MCF 10A (cell line): ENCODE measurements at regions not wholly inside any gene's neighbourhood (a gene's known extent, or its start where the extent isn't known, plus 50 kb on each side); places are given as distances from the start of the nearest gene placed in this dataset.

Source experiments
- BruUV-seq: library from RNA; stranded (reverse); fragments of 400-500 nt; replicated peaks from 2 replicates; lab custom pipeline; 2021; lab: Mats Ljungman, UMichigan
- CTCF ChIA-PET: fragments of 300-600 bp; sonication (Branson Sonifier 250); formaldehyde crosslinking; extraction: SDS; loops from one replicate; lab custom pipeline; 2021; ENCODE audit warnings: antibody characterized with exemption, inconsistent platforms; lab: Yijun Ruan, JAX
- POLR2A ChIA-PET: fragments of 300-600, 350-650 bp; sonication (Branson Sonifier 250); formaldehyde crosslinking; extraction: SDS; loops from one replicate; lab custom pipeline; 2020; ENCODE audit warnings: antibody characterized with exemption, inconsistent platforms; lab: Yijun Ruan, JAX
- DNase-seq: peaks from one replicate; pipeline ENCODE4 v3.0.0-alpha.2; 2018; ENCODE audit not compliant: unreplicated experiment
- H3K27ac Mint-ChIP-seq: one replicate; pipeline ENCODE4 v1.8.0; 2022; ENCODE audit warnings: mild to moderate bottlenecking, low read depth, mixed read lengths; ENCODE audit not compliant: unreplicated experiment
- H3K27me3 Mint-ChIP-seq: one replicate; pipeline ENCODE4 v1.8.0; 2022; ENCODE audit warnings: mixed read lengths; ENCODE audit not compliant: insufficient read depth, unreplicated experiment
- H3K36me3 Mint-ChIP-seq: one replicate; pipeline ENCODE4 v1.8.0; 2022; ENCODE audit warnings: mild to moderate bottlenecking, moderate library complexity, mixed read lengths; ENCODE audit not compliant: insufficient read depth, unreplicated experiment
- H3K4me1 Mint-ChIP-seq: one replicate; pipeline ENCODE4 v1.8.0; 2022; ENCODE audit warnings: mixed read lengths; ENCODE audit not compliant: insufficient read depth, unreplicated experiment
- H3K4me3 Mint-ChIP-seq: one replicate; pipeline ENCODE4 v1.8.0; 2022; ENCODE audit warnings: mild to moderate bottlenecking, moderate library complexity, mixed read lengths; ENCODE audit not compliant: unreplicated experiment
- H3K9me3 Mint-ChIP-seq: one replicate; pipeline ENCODE4 v1.8.0; 2022; ENCODE audit warnings: mixed read lengths; ENCODE audit not compliant: unreplicated experiment
- CTCF ChIP-seq: fragments of 200-600 bp; IDR thresholded peaks from one replicate; pipeline ENCODE4 v1.8.0; 2022; ENCODE audit warnings: antibody characterized with exemption, mild to moderate bottlenecking; ENCODE audit not compliant: unreplicated experiment
- intact Hi-C: fragments of 100-400 bp; cut with micrococcal nuclease; formaldehyde crosslinking; loops from 2 replicates; pipeline ENCODE4 v1.14.1; 2022

DNA sequence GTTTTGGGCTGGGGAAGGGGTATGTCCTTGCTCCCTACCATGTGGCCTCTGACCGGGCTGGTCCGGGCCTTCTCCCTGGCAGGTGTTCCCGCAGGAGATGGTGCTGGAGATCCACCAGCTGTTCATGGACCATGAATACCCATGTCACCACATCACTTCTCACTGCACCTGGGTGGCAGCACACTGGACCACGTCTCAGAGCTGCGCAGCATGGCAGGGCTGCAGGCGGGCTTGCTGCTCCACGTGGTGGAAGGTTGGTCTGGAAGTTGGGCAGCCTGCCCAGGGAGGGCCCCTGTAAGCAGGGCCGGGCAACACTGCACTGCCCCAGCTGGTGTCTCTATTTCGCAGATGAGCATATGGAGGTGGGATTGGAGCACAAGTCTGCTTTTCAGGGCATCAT, 169.5 kb upstream of the ZNF267 start:
- DNase-seq: no peak
- POLR2A ChIA-PET: interaction anchor here (0.6 to 1.1 kb wide), 3 partner anchors 9 to 494 kb away, joined by 3 to 4 read pairs (median 3); a partner anchor contains a TSS
- Mint-ChIP-seq H3K4me1 (peaks cover 11% of the 10 kb centered on the region), H3K36me3 (peaks cover 33% of the 10 kb centered on the region), H3K27ac (no peak overlapping the region), H3K27me3 (no peaks in the 10 kb centered on the region), H3K4me3 (no peak overlapping the region), H3K9me3 (no peaks in the 10 kb centered on the region)
- TF ChIP-seq CTCF: no peak
- intact Hi-C loops: no loop called here
- no TSS peak for BruUV-seq
- CTCF ChIA-PET: interaction anchor here (0.6 kb wide), 1 partner anchor 245 kb away, joined by 3 read pairs; the partner anchor contains the start of gene ARMC5

DNA sequence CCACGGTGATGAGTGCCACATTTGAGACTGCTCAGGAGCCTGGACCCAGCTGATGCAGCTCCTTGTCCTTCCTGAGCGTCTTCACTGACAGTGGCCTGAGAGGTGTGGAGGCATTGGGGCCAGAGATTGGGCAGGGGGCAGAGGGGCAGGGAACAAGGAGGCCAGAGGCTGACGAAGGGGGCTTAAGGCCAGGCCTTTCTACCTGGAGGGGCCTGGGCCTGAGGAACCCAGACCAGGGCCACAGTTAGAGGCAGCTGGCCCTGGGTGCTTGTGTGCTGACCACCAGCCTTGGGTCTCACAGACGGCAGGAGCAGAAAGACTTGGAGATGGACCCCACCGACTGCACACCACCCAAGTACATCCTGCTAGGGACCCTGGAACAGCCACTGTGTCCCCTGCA, 168.2 kb upstream of the ZNF267 start:
- CTCF ChIA-PET: interaction anchor here (0.7 kb wide), 1 partner anchor 610 kb away, joined by 4 read pairs; no protein-coding TSS in a partner anchor
- no peak for TF ChIP-seq CTCF
- DNase-seq: no peak
- no TSS peak for BruUV-seq
- Mint-ChIP-seq H3K36me3 (peaks cover 33% of the 10 kb centered on the region), H3K27ac (no peak overlapping the region), H3K9me3 (no peaks in the 10 kb centered on the region), H3K4me3 (no peak overlapping the region), H3K4me1 (peaks cover 11% of the 10 kb centered on the region), H3K27me3 (no peaks in the 10 kb centered on the region)
- POLR2A ChIA-PET: no interaction called here
- intact Hi-C loops: no loop called here

- no peak for DNase-seq
- peaks cover 33% of the 10 kb centered on the region for H3K36me3 Mint-ChIP-seq
- no peak overlapping the region for H3K4me3 Mint-ChIP-seq
- intact Hi-C loops: no loop called here
- ChIA-PET POLR2A (no interaction called here), CTCF (no interaction called here)
- no peaks in the 10 kb centered on the region for H3K9me3 Mint-ChIP-seq
- H3K4me1 Mint-ChIP-seq: peaks cover 5% of the 10 kb centered on the region
- TF ChIP-seq CTCF: no peak
- BruUV-seq: no TSS peak
- H3K27ac Mint-ChIP-seq: no peak overlapping the region
- H3K27me3 Mint-ChIP-seq: no peaks in the 10 kb centered on the region
These were observed 167.3 kb upstream of the ZNF267 start for GRCh38 chr16:31706318-31706717.

- ChIA-PET POLR2A (no interaction called here), CTCF (interaction anchor here (0.8 kb wide), 1 partner anchor 29 kb away, joined by 3 read pairs; no protein-coding TSS in a partner anchor)
- H3K4me1 Mint-ChIP-seq: no peaks in the 10 kb centered on the region
- intact Hi-C loops: no loop called here
- no peaks in the 10 kb centered on the region for H3K27me3 Mint-ChIP-seq
- no peak overlapping the region for H3K4me3 Mint-ChIP-seq
- H3K36me3 Mint-ChIP-seq: peaks cover 33% of the 10 kb centered on the region
- no peak for DNase-seq
- no peak overlapping the region for H3K27ac Mint-ChIP-seq
- no peaks in the 10 kb centered on the region for H3K9me3 Mint-ChIP-seq
- TF ChIP-seq CTCF: no peak
- BruUV-seq: no TSS peak
These were observed 166.7 kb upstream of the ZNF267 start for GRCh38 chr16:31706925-31707324.
